SH-SY5Y (cell line): ENCODE measurements at regions not wholly inside any gene's neighbourhood (a gene's known extent, or its start where the extent isn't known, plus 50 kb on each side); places are given as distances from the start of the nearest gene placed in this dataset.

Source experiments
- GATA2 ChIP-seq: IDR thresholded peaks from 2 replicates; pipeline ENCODE4 v1.6.1; 2011; ENCODE audit warnings: mild to moderate bottlenecking, low read depth, low read length
- GATA3 ChIP-seq: IDR thresholded peaks from 2 replicates; pipeline ENCODE4 v1.6.1; 2011; ENCODE audit warnings: low read depth, mild to moderate bottlenecking, low read length, moderate library complexity

DNA sequence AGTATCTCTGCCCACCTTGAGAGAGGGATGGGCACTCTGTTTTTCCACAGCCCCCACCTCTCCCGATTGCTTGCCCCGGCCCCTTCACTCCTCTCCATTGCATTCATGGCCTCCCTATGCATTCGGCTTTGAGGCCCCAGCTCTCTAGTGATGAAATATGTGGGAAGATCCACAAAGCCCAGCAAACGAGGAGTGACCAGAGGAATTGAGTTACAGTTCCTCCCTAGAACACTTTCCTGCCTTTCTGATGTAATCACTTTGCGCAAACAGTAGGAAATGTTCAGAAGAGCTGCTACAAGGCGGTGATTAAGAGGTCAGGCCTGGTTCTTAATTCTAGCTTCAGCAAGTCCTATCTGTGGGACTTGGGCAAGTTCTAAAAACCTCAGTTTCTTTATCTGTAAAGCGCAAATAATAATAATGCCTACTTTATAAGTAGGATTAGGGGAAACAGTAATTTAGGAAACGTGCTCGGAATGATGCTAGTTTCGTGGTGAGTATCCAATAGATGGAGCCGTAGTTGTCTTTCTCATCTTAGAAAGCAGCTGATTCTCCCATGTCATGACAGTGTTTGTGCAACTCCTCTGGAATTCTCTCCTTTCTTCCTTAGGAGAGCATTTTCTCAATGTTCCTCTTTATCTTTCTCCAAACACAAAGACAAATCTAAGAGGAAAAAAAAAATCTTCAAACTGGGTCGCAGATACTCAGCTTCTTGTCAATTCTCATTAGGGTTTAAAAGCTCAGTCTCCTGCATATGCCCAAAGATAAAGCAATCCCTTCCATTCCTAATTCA, 99.5 kb upstream of the MSX2 start:
- TF ChIP-seq GATA2, result no peak
- no peak for TF ChIP-seq GATA3
